Astrocyte (in vitro differentiated cells and primary cell): ENCODE measurements at regions not wholly inside any gene's neighbourhood (a gene's known extent, or its start where the extent isn't known, plus 50 kb on each side); places are given as distances from the start of the nearest gene placed in this dataset.

Experiments used
- EZH2 ChIP-seq: IDR thresholded peaks from 2 replicates; pipeline ENCODE4 v1.6.1; 2012; ENCODE audit warnings: mild to moderate bottlenecking, low read length, inconsistent platforms; ENCODE audit not compliant: insufficient read depth
- TF ChIP-seq, protein P1 (sequence below): IDR thresholded peaks from 2 replicates; pipeline ENCODE4 v1.5.1; 2011; ENCODE audit warnings: low read depth, mild to moderate bottlenecking, inconsistent platforms, low read length, moderate library complexity; ENCODE audit not compliant: insufficient read depth

DNA sequence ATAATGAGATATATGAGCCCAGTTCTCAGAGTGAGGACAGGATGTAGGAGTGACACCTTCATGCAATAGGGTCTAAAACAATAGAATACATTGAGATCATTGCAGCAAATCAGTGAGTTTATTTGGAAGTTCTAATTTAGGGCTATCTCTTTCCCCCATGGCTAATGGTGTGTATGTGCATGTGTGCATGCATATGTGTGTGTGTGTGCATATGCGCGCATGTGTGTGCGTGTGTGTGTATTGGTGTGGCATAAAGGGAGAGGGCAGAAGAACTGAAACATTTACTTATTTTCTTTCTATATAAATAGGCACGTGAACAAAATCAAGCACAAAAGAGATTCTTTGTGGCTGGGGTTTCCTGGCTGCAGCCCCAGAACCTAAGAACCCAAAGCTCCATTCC is 115.7 kb upstream of the VEPH1 start:
- TF ChIP-seq, protein P1, sequence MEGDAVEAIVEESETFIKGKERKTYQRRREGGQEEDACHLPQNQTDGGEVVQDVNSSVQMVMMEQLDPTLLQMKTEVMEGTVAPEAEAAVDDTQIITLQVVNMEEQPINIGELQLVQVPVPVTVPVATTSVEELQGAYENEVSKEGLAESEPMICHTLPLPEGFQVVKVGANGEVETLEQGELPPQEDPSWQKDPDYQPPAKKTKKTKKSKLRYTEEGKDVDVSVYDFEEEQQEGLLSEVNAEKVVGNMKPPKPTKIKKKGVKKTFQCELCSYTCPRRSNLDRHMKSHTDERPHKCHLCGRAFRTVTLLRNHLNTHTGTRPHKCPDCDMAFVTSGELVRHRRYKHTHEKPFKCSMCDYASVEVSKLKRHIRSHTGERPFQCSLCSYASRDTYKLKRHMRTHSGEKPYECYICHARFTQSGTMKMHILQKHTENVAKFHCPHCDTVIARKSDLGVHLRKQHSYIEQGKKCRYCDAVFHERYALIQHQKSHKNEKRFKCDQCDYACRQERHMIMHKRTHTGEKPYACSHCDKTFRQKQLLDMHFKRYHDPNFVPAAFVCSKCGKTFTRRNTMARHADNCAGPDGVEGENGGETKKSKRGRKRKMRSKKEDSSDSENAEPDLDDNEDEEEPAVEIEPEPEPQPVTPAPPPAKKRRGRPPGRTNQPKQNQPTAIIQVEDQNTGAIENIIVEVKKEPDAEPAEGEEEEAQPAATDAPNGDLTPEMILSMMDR = no peak
- TF ChIP-seq EZH2 = no peak
